Left ventricle myocardium inferior (tissue), 1 donor: ENCODE measurements at regions not wholly inside any gene's neighbourhood (a gene's known extent, or its start where the extent isn't known, plus 50 kb on each side); places are given as distances from the start of the nearest gene placed in this dataset.

Source experiments
- DNase-seq: peaks from one replicate; pipeline ENCODE4 v3.0.0-alpha.2; 2020
- H3K27ac ChIP-seq: fragments of 200-600 bp; replicated peaks from 2 replicates; pipeline ENCODE4 v1.8.0; 2021
- H3K27me3 ChIP-seq: fragments of 200-600 bp; 2 replicates; pipeline ENCODE4 v1.8.0; 2021; ENCODE audit warnings: low read depth
- H3K36me3 ChIP-seq: fragments of 200-600 bp; 2 replicates; pipeline ENCODE4 v1.8.0; 2021
- H3K4me1 ChIP-seq: fragments of 200-600 bp; 2 replicates; pipeline ENCODE4 v1.8.0; 2021
- H3K4me3 ChIP-seq: fragments of 200-600 bp; 2 replicates; pipeline ENCODE4 v1.8.0; 2021; ENCODE audit warnings: mild to moderate bottlenecking, moderate library complexity
- H3K9me3 ChIP-seq: fragments of 200-600 bp; replicated peaks from 2 replicates; pipeline ENCODE4 v1.8.0; 2021
- CTCF ChIP-seq: fragments of 200-600 bp; IDR thresholded peaks from 2 replicates; pipeline ENCODE4 v1.8.0; 2021; ENCODE audit warnings: antibody characterized with exemption, mild to moderate bottlenecking, borderline replicate concordance
- intact Hi-C: fragments of 100-400 bp; cut with micrococcal nuclease; formaldehyde crosslinking; loops from one replicate; pipeline ENCODE4 v1.11.0; 2022
- donor health status: DM: no; HTN: yes; CAD: no; lungs with severe emphysema.

GRCh38 chr6:168773788-168774187 lies 332.8 kb downstream of the SMOC2 start:
- Histone ChIP-seq H3K36me3 (no peaks in the 10 kb centered on the region), H3K4me1 (peaks cover 4% of the 10 kb centered on the region), H3K9me3 (peaks cover 66% of the 10 kb centered on the region), H3K27me3 (peaks cover 16% of the 10 kb centered on the region), H3K4me3 (no peak overlapping the region), H3K27ac (no peak overlapping the region)
- no peak for TF ChIP-seq CTCF
- DNase-seq = no peak
- intact Hi-C loops = no loop called here

- Histone ChIP-seq H3K9me3 (peaks cover 27% of the 10 kb centered on the region), H3K27me3 (no peaks in the 10 kb centered on the region), H3K4me1 (no peaks in the 10 kb centered on the region), H3K36me3 (no peaks in the 10 kb centered on the region), H3K4me3 (no peak overlapping the region), H3K27ac (no peak overlapping the region)
- DNase-seq = no peak
- intact Hi-C loops = no loop called here
- no peak for TF ChIP-seq CTCF
Measured at GRCh38 chr6:168765752-168766151, 324.8 kb downstream of the SMOC2 start.

GRCh38 chr6:168756009-168756634 lies 315.1 kb downstream of the SMOC2 start:
- Histone ChIP-seq H3K4me3 (no peak overlapping the region), H3K27me3 (peaks cover 7% of the 10 kb centered on the region), H3K4me1 (no peaks in the 10 kb centered on the region), H3K9me3 (peaks cover 12% of the 10 kb centered on the region), H3K36me3 (no peaks in the 10 kb centered on the region), H3K27ac (no peak overlapping the region)
- DNase-seq = no peak
- no peak for TF ChIP-seq CTCF
- intact Hi-C loops = no loop called here

GRCh38 chr6:168746643-168747042 lies 305.7 kb downstream of the SMOC2 start:
- intact Hi-C loops = no loop called here
- no peaks in the 10 kb centered on the region for H3K9me3 ChIP-seq
- H3K27me3 ChIP-seq = no peaks in the 10 kb centered on the region
- no peaks in the 10 kb centered on the region for H3K4me1 ChIP-seq
- TF ChIP-seq CTCF = no peak
- H3K4me3 ChIP-seq = no peak overlapping the region
- no peak for DNase-seq
- no peak overlapping the region for H3K27ac ChIP-seq
- no peaks in the 10 kb centered on the region for H3K36me3 ChIP-seq

- no peaks in the 10 kb centered on the region for H3K9me3 ChIP-seq
- no peak overlapping the region for H3K27ac ChIP-seq
- H3K4me1 ChIP-seq = no peaks in the 10 kb centered on the region
- H3K27me3 ChIP-seq = no peaks in the 10 kb centered on the region
- no peak for DNase-seq
- no peak overlapping the region for H3K4me3 ChIP-seq
- no peak for TF ChIP-seq CTCF
- no peaks in the 10 kb centered on the region for H3K36me3 ChIP-seq
- intact Hi-C loops = no loop called here
Measured at GRCh38 chr6:168746013-168746412, 305.0 kb downstream of the SMOC2 start.

GRCh38 chr6:168744861-168745260 lies 303.9 kb downstream of the SMOC2 start:
- Histone ChIP-seq H3K36me3 (no peaks in the 10 kb centered on the region), H3K9me3 (no peaks in the 10 kb centered on the region), H3K27me3 (no peaks in the 10 kb centered on the region), H3K4me1 (no peaks in the 10 kb centered on the region), H3K27ac (no peak overlapping the region), H3K4me3 (no peak overlapping the region)
- intact Hi-C loops = no loop called here
- DNase-seq = no peak
- TF ChIP-seq CTCF = no peak
